ENCODE measurements at regions not wholly inside any gene's neighbourhood (a gene's known extent, or its start where the extent isn't known, plus 50 kb on each side); places are given as distances from the start of the nearest gene placed in this dataset.

- no peak for TF ChIP-seq POLR2A (IDR thresholded peaks at IDR 0.05)
- TF ChIP-seq, protein P1, sequence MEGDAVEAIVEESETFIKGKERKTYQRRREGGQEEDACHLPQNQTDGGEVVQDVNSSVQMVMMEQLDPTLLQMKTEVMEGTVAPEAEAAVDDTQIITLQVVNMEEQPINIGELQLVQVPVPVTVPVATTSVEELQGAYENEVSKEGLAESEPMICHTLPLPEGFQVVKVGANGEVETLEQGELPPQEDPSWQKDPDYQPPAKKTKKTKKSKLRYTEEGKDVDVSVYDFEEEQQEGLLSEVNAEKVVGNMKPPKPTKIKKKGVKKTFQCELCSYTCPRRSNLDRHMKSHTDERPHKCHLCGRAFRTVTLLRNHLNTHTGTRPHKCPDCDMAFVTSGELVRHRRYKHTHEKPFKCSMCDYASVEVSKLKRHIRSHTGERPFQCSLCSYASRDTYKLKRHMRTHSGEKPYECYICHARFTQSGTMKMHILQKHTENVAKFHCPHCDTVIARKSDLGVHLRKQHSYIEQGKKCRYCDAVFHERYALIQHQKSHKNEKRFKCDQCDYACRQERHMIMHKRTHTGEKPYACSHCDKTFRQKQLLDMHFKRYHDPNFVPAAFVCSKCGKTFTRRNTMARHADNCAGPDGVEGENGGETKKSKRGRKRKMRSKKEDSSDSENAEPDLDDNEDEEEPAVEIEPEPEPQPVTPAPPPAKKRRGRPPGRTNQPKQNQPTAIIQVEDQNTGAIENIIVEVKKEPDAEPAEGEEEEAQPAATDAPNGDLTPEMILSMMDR (IDR thresholded peaks at IDR 0.05): no peak
Measured at GRCh38 chr13:83232626-83233025, 649.6 kb downstream of the SLITRK1 start.
